GM21737 (cell line): ENCODE measurements at regions not wholly inside any gene's neighbourhood (a gene's known extent, or its start where the extent isn't known, plus 50 kb on each side); places are given as distances from the start of the nearest gene placed in this dataset.
"Not testable (repeated sequence)": the region's sequence is repeated elsewhere in the genome, so short reads cannot be mapped to it uniquely, and the experiment has no call there.

Source experiments
- ATAC-seq: cut with Tn5 transposase; IDR thresholded peaks from one replicate; pipeline ENCODE4 v1.9.1; 2021; ENCODE audit warnings: mild to moderate bottlenecking, moderate library complexity; ENCODE audit not compliant: unreplicated experiment

DNA sequence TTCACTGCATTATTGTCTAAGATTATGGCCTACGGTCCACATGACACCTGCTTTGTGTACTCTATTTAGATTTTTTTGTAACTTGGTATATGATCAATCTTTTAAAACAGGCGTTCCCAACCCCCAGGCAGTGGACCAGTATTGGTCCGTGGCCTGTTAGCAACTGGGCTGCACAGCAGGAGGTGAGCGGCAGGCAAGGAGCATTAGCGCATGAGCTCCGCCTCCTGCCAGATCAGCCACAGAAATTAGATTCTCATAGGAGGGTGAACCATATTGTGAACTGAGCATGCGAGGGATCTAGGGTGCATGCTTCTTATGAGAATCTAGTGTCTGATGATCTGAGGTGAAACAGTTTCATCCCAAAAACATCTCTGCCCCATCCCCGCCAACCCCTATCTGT lies 228.4 kb upstream of the NR5A2 start:
- no peak for ATAC-seq

DNA sequence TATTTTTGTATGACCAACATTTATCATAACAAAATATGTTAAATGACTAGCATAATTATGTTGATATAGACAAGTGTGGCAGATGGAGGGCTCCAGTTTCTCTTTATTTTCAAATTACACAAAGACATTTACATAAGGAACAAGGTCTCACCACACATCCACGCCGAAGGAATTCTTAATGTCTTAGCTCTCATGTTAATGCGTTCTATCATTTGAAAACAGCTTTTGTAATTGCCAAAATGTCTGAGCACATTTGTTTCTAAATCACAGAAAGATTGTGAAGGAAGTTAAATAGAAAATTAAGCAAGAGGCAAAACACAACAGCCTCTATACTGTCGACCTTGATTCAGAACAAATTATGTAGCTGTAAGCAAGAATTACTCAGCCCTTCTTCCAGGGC lies 223.0 kb upstream of the NR5A2 start:
- no peak for ATAC-seq

DNA sequence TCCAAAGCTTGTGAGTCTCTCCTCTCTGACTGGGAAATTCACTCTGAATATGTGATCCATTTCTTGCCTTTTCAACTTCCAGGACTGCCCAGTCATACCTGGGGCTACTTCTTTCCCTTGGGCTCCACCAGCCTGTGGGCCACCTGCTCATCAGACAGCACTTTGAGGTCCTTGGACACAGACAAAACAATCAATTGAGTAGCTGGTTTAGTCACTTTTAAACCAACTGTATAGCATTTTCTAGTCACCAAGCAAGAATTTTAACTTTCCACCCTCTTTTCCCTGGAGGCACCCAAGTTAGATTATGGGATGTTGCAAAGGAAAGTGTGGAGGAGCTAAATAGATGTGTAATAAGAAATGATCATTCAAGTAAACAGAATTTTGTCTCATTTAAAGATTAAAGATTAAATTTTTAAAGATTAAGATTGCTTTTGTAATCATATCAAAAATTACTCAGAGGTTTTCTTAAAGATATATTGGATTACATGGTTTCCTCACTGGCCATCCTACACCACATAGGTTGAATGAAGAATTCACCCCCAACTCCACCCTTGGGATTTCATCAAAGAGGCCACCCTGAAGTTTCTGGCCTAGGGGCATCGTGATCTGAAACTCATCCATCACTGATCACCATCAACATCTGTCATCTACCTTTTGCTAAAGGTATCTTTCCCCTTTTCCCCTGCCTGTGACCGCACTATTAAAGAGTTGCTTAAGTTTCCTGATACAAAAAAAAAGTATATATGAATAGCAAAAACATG lies 219.2 kb upstream of the NR5A2 start:
- no peak for ATAC-seq

- ATAC-seq: no peak
Observed at GRCh38 chr1:199809311-199809710, 218.2 kb upstream of the NR5A2 start.

- no peak for ATAC-seq
Observed at GRCh38 chr1:199811163-199811562, 216.3 kb upstream of the NR5A2 start.

- no peak for ATAC-seq
Observed at GRCh38 chr1:199813198-199813597, 214.3 kb upstream of the NR5A2 start.

DNA sequence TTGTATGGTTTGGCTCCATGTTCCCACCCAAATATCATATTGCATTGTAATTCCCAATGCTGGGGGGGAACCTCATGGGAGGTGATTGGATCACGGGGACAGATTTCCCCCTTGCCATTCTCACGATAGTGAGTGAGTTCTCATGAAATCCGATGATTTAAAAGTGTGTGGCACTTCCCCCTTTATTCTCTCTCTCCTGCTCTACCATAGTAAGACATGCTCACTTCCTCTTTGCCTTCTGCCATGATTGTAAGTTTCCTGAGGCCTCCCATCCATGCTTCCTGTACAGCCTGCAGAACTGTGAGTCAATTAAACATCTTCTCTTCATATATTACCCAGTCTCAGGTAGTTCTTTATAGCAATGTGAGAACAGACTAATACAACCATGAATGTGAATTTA lies 211.6 kb upstream of the NR5A2 start:
- ATAC-seq: no peak

GRCh38 chr1:199817266-199817665 lies 210.2 kb upstream of the NR5A2 start:
- no peak for ATAC-seq

DNA sequence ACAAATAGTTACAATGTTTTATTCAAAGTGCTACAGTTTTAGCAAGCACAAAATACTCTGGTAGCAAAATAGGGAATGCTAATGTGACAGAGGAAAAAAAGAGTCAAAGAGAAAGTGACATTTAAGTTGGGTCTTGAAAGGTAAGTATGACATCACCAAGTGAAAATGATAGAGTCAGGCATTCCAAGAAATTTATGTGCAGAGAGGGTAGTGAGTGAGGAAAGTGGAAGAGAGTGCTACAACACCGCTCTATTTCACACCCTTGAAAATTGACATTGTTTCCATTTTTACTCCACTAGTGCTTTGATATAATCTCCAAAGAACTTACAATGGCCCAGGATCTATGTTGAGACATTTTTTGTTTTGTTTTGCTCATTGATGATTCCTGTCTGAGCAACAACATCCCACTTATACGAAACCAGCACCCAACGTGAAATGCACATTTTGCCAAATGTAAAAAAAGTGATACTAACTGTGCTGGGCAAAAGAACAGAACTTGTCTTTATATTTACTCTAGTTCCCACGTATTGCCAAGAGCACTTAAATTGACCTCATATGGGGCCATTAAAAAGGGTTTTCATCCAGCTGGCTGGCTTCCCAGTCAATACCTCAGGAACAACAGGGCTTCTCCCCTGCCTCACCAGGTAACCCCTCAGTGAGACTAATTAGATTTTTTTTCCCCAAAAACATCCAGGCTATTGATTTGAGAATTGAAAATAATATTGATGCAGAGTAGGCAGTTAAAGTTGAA lies 206.3 kb upstream of the NR5A2 start:
- no peak for ATAC-seq

GRCh38 chr1:199832451-199832850 lies 195.1 kb upstream of the NR5A2 start:
- ATAC-seq: no peak

DNA sequence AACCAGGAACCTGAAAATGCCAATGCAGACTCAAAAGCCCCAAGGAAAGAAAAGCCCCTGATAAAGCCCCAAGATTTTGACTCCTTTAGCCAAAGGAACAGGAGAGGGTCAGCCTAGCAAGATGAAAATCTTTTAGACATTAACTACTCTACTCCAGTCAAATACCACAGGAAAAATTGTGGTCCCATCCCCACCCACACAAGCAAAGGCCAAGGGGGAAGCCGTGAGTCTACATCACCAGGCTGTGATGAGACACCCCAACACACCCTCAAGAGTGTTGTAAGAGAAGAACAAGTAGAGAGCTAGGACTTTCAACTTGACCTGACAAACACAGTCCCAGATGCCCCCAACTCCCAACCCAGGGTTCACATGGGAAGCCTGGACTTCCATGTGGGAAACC lies 192.8 kb upstream of the NR5A2 start:
- ATAC-seq: no peak

GRCh38 chr1:199836430-199836829 lies 191.1 kb upstream of the NR5A2 start:
- ATAC-seq: no peak

DNA sequence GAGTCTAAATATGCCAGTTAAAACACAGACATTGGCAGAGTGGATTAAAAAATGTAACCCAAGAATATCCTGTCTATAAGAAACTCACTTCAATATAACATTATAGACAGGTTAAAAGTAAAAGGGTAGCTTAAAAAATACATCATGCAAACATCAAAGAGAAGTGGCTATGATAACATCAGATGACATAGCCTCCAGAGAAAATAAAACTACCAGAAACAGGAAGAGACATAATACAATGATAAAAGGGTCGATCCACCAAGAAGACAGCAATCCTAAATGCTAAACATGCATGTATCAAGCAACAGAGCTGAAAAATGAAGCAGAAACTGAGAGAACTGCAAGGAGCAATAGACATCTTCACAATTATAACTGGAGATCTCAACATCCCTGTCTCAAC lies 190.2 kb upstream of the NR5A2 start:
- ATAC-seq: no peak

GRCh38 chr1:199839608-199840007 lies 187.9 kb upstream of the NR5A2 start:
- not testable (repeated sequence) for ATAC-seq

GRCh38 chr1:199843096-199843495 lies 184.4 kb upstream of the NR5A2 start:
- ATAC-seq: not testable (repeated sequence)

DNA sequence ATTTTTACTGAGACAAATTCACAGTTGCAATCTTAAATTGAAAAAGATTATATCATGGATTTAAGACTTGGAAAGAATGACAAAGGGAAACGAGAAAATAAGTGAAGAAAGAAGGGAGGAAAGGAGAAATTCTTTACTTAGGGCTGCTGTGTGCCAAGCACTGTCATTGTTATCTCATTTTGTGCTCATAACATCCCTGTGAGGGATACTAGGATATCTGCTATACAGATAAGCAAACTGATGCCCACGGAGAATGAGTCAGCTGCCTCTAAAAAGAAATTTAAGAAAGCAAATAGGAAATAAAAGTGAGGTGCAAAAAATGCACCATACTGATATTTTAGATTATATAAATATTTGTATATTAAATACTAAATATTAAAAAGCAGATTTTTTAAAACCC lies 183.6 kb upstream of the NR5A2 start:
- no peak for ATAC-seq

- no peak for ATAC-seq
Observed at GRCh38 chr1:199847021-199847420, 180.5 kb upstream of the NR5A2 start.

DNA sequence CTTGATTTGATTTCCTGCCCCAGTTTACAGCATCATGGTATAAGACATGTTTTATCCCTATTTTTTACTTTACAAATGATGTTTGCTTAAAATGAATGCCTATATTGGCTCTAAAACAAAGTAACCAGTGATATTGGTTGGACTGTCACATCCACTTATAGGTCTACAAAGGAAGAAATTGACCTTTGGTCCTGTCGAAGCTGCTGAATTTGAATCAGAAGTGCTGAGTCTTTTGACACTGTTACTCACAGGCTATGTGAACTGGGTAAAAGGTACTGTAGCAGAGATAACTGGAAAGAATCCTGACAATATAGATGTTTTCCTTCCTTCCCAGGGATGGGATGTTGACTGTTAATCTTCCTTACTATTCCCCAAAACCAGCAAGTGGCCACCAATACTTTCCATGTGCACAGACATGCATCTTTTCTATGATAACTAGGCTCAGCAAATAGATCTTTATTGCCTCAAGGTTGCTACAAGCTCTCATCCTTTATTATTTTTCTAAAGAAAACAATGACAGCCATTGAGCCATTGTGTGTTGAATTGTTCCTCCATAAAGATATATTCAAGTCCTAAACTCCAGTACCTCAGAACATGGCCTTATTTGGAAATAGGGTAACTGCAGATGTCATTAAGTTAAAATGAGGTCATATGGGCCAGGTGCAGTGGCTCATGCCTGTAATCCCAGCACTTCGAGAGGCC lies 175.9 kb upstream of the NR5A2 start:
- no peak for ATAC-seq

DNA sequence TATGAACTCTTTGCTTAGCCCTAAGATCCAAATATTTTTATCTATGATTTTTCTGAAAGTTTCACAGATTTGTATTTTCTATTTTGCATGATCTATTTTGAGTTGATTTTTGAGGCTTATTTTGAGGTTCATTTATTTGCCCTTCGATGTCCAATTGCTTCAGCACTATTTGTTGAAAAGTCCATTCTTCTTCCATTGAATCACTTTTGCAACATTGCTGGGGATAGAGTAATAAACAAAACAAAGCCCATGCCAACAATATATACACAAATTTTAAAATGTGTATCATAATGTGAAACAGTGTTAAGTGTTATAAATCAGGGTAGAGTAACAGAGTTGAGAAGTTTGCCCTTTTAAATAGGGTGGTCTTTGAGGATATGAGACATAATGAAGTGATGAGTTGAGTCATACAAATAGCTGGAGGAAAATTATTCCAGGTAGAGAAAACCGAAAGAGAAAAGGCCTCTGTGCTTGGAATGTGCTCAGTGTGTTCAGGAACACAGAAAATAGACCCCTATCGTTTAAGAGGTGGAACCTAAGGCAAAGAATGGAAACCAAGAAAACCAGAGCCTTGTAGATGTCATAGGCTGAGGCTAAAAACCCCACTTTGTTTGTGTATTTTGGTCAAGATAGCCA lies 172.7 kb upstream of the NR5A2 start:
- no peak for ATAC-seq

DNA sequence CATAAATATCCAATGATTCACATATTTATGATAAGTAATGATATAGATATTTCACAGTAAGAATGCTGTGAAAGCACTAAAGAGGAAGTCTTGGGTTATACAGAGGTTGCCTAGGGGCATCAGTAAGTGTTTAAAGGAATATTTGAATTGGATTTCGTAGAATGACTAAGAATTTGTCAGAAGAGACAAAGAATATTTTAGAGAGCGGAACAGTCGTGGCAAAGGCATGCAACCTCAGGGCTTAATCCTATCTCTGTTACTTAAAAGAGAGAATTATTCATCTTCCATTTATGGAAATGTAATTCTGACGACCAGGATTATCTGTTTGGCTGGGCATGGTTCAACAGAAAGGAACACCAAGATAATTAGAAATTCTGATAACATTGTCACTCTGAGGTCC lies 171.9 kb upstream of the NR5A2 start:
- no peak for ATAC-seq

- ATAC-seq: no peak
Observed at GRCh38 chr1:199856216-199856780, 171.2 kb upstream of the NR5A2 start.
